Keratinocyte (primary cell): ENCODE measurements at regions not wholly inside any gene's neighbourhood (a gene's known extent, or its start where the extent isn't known, plus 50 kb on each side); places are given as distances from the start of the nearest gene placed in this dataset.

ENCODE experiments used
- DNase-seq: peaks from one replicate; pipeline ENCODE4 v3.0.0-alpha.2; 2011; ENCODE audit warnings: low read depth, missing footprints, low spot score
- FAIRE-seq: peaks from 2 replicates; lab custom pipeline; 2011; peaks lifted over from hg19 to GRCh38; lab: Jason Lieb, UNC
- H2AFZ ChIP-seq: 2 replicates; pipeline ENCODE4 v1.6.0; 2012; ENCODE audit warnings: low read length, control low read depth, inconsistent platforms; ENCODE audit not compliant: control insufficient read depth
- H3K27ac ChIP-seq: 2 replicates; pipeline ENCODE4 v1.5.1; 2011; ENCODE audit warnings: low read length; ENCODE audit not compliant: control insufficient read depth, insufficient read depth
- H3K27me3 ChIP-seq: 3 replicates; pipeline ENCODE4 v1.6.0; 2011; ENCODE audit warnings: low read length; ENCODE audit not compliant: control insufficient read depth, insufficient read depth; ENCODE audit errors: extremely low read depth
- H3K36me3 ChIP-seq, 2 experiments: 2 replicates in 1 of 2; 3 replicates in 1 of 2; pipeline ENCODE4 v1.5.1; 2011; ENCODE audit warnings: low read length in 2 of 2, mild to moderate bottlenecking in 1 of 2; ENCODE audit not compliant: control insufficient read depth in 2 of 2, insufficient read depth in 2 of 2; ENCODE audit errors: extremely low read depth in 1 of 2
- H3K4me1 ChIP-seq: 3 replicates; pipeline ENCODE4 v1.5.1; 2011; ENCODE audit warnings: low read length; ENCODE audit not compliant: control insufficient read depth, insufficient read depth; ENCODE audit errors: extremely low read depth
- H3K4me2 ChIP-seq: 3 replicates; pipeline ENCODE4 v1.6.0; 2011; ENCODE audit warnings: low read depth, low read length; ENCODE audit not compliant: control insufficient read depth, insufficient read depth; ENCODE audit errors: extremely low read depth
- H3K4me3 ChIP-seq, 3 experiments: fragments of 200-600 bp in 1 of 3; sonication (generic) in 1 of 3; 2 replicates in 2 of 3; 3 replicates in 1 of 3; pipeline ENCODE4 v1.5.1; 2011 to 2016; ENCODE audit warnings: low read length in 3 of 3, mild to moderate bottlenecking in 3 of 3, control low read depth in 2 of 3, inconsistent platforms in 1 of 3, low read depth in 1 of 3, mixed read lengths in 1 of 3, mixed run types in 1 of 3, moderate library complexity in 1 of 3; ENCODE audit not compliant: control insufficient read depth in 2 of 3, insufficient read depth in 2 of 3; ENCODE audit errors: extremely low read depth in 1 of 3
- H3K79me2 ChIP-seq: 2 replicates; pipeline ENCODE4 v1.6.0; 2012; ENCODE audit warnings: low read length; ENCODE audit not compliant: control insufficient read depth, insufficient read depth
- H3K9ac ChIP-seq: 3 replicates; pipeline ENCODE4 v1.6.0; 2011; ENCODE audit warnings: low read length; ENCODE audit not compliant: control insufficient read depth, insufficient read depth; ENCODE audit errors: extremely low read depth
- H3K9me1 ChIP-seq: 3 replicates; pipeline ENCODE4 v1.6.0; 2011; ENCODE audit warnings: low read length; ENCODE audit not compliant: control insufficient read depth, insufficient read depth; ENCODE audit errors: extremely low read depth
- H3K9me3 ChIP-seq: 2 replicates; pipeline ENCODE4 v1.5.1; 2012; ENCODE audit warnings: low read depth, low read length; ENCODE audit not compliant: control insufficient read depth
- H4K20me1 ChIP-seq: 3 replicates; pipeline ENCODE4 v1.6.0; 2011; ENCODE audit warnings: low read length; ENCODE audit not compliant: control insufficient read depth, insufficient read depth; ENCODE audit errors: extremely low read depth
- EZH2 ChIP-seq: IDR thresholded peaks from one replicate; pipeline ENCODE4 v1.6.1; 2012; ENCODE audit warnings: inconsistent platforms, mild to moderate bottlenecking, low read length, moderate library complexity
- dilution Hi-C: fragments of 300-500 bp; cut with MboI; formaldehyde crosslinking; loops from one replicate; pipeline ENCODE4 v1.7.0; 2020; ENCODE audit warnings: low sequenced_read_pairs; ENCODE audit not compliant: extremely low pct_ligation_motif_present
- TF ChIP-seq, protein P1 (sequence below), 3 experiments: IDR thresholded peaks in 1 of 3; conservative IDR thresholded peaks in 1 of 3; optimal IDR thresholded peaks in 1 of 3; 2 replicates in 2 of 3; 3 replicates in 1 of 3; pipeline versions ENCODE3 to v1.5.1; 2011; ENCODE audit warnings: low read length in 3 of 3, mild to moderate bottlenecking in 3 of 3, moderate library complexity in 2 of 3, control low read depth in 1 of 3, inconsistent platforms in 1 of 3; ENCODE audit not compliant: insufficient read depth in 2 of 3; ENCODE audit errors: extremely low read depth in 1 of 3

DNA sequence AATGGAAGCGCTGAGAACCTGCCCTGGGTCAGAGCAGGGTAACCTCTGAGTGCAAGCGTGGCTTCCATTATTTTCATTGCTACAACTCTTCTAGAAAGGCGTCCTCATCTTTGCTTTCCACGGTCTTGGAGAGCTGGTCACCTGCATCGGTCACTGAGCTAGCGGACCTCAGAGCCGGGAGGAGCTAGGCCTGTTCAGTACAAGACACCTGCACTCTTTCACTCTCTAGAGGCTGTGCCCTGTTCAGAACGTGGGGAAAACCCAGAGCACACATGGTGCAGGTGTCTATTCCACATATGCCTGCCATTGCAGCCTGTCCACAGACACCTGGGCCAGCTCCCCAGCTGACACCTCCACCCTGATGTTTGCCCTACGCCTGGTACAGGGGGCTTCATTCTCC is 147.8 kb upstream of the IRX2 start:
- no peaks in the 10 kb centered on the region for H3K4me1 ChIP-seq
- FAIRE-seq (no peak), DNase-seq (no peak)
- H3K27me3 ChIP-seq: no peaks in the 10 kb centered on the region
- H3K4me3 ChIP-seq: no peak overlapping the region
- H3K79me2 ChIP-seq: no peaks in the 10 kb centered on the region
- no peak overlapping the region for H2AFZ ChIP-seq
- no peaks in the 10 kb centered on the region for H3K9me1 ChIP-seq
- no peak overlapping the region for H3K9ac ChIP-seq
- no peak overlapping the region for H3K4me2 ChIP-seq
- H4K20me1 ChIP-seq: no peaks in the 10 kb centered on the region
- dilution Hi-C loops: no loop called here
- no peak for TF ChIP-seq EZH2
- TF ChIP-seq, protein P1, sequence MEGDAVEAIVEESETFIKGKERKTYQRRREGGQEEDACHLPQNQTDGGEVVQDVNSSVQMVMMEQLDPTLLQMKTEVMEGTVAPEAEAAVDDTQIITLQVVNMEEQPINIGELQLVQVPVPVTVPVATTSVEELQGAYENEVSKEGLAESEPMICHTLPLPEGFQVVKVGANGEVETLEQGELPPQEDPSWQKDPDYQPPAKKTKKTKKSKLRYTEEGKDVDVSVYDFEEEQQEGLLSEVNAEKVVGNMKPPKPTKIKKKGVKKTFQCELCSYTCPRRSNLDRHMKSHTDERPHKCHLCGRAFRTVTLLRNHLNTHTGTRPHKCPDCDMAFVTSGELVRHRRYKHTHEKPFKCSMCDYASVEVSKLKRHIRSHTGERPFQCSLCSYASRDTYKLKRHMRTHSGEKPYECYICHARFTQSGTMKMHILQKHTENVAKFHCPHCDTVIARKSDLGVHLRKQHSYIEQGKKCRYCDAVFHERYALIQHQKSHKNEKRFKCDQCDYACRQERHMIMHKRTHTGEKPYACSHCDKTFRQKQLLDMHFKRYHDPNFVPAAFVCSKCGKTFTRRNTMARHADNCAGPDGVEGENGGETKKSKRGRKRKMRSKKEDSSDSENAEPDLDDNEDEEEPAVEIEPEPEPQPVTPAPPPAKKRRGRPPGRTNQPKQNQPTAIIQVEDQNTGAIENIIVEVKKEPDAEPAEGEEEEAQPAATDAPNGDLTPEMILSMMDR (optimal IDR thresholded peaks at IDR 0.05 in 1 of 3, IDR thresholded peaks at IDR 0.05 in 1 of 3, conservative IDR thresholded peaks at IDR 0.05 in 1 of 3; ENCODE audit: extremely low read depth in 1 of 3, insufficient read depth in 2 of 3, low read length in 3 of 3): no peak
- no peaks in the 10 kb centered on the region for H3K36me3 ChIP-seq
- H3K9me3 ChIP-seq: peaks cover 19% of the 10 kb centered on the region
- no peak overlapping the region for H3K27ac ChIP-seq

DNA sequence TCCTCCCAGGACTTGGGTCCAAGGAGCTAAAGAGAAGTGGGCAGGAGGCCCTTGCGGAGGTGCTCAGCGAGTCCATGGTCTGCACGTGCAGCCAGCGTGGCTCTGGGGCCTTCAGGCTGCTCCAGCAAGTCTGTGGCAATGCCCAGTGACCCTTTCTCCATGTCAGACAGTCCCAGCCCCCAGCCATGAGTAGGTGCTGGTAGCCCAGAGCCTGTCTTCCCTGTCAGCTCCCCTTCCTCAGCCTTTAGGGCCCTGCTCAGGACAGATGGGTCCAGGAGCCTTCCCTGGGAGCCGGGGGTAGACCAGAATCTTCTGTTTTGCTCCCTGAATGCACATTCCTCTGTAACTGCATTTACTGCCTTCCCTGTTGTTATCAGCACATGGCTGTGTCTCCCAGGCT is 147.2 kb upstream of the IRX2 start:
- no peak overlapping the region for H3K9ac ChIP-seq
- no peaks in the 10 kb centered on the region for H3K9me1 ChIP-seq
- no peak for TF ChIP-seq EZH2
- no peak for DNase-seq
- dilution Hi-C loops: no loop called here
- no peak overlapping the region for H3K4me3 ChIP-seq
- no peak overlapping the region for H3K4me2 ChIP-seq
- FAIRE-seq: no peak
- H3K27me3 ChIP-seq: no peaks in the 10 kb centered on the region
- H4K20me1 ChIP-seq: no peaks in the 10 kb centered on the region
- H3K36me3 ChIP-seq: no peaks in the 10 kb centered on the region
- H2AFZ ChIP-seq: no peak overlapping the region
- no peak overlapping the region for H3K27ac ChIP-seq
- no peaks in the 10 kb centered on the region for H3K79me2 ChIP-seq
- H3K9me3 ChIP-seq: peaks cover 18% of the 10 kb centered on the region
- no peaks in the 10 kb centered on the region for H3K4me1 ChIP-seq

DNA sequence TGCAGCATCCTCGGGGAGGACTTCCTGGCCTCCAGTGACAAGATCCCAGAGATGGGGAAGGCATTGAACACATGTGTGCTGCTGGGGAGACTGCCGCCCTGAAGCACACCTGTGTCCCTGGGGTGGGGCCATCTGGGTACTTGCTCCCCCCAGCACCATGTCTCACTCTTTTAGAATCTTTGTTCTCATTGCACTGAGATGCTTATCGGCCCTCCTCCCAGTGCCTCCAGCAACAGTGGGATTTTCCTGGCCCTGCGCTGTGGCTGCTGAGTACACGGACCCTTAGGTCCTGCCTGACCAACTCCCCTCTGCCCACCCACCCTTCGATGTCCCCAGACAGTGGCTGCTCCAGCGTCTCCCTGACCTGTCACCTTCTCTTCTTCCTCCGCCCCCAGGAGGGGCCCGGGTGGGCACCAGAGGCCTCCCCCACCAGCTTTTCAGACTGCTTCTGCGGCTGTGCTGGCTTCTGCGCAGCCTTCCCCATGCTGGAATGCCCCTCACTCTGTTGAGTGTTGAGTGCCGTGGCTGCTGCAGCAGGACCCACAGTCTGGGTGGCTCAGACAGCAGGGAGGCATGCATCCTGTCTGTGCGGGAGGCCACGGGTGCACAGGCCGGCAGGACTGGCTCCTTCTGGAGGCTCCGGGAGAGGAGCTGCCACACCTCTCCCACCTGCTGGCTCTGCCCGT is 145.9 kb upstream of the IRX2 start:
- no peak overlapping the region for H3K4me2 ChIP-seq
- H3K4me3 ChIP-seq: no peak overlapping the region
- H2AFZ ChIP-seq: no peak overlapping the region
- H3K36me3 ChIP-seq: no peaks in the 10 kb centered on the region
- H3K9me1 ChIP-seq: no peaks in the 10 kb centered on the region
- dilution Hi-C loops: no loop called here
- no peak for FAIRE-seq
- no peaks in the 10 kb centered on the region for H3K4me1 ChIP-seq
- no peaks in the 10 kb centered on the region for H3K27me3 ChIP-seq
- H4K20me1 ChIP-seq: no peaks in the 10 kb centered on the region
- H3K79me2 ChIP-seq: no peaks in the 10 kb centered on the region
- no peak for DNase-seq
- no peak overlapping the region for H3K27ac ChIP-seq
- peaks cover 14% of the 10 kb centered on the region for H3K9me3 ChIP-seq
- no peak overlapping the region for H3K9ac ChIP-seq
- TF ChIP-seq EZH2: no peak
- TF ChIP-seq, protein P1 (optimal IDR thresholded peaks at IDR 0.05 in 1 of 3, IDR thresholded peaks at IDR 0.05 in 1 of 3, conservative IDR thresholded peaks at IDR 0.05 in 1 of 3; ENCODE audit: extremely low read depth in 1 of 3, insufficient read depth in 2 of 3, low read length in 3 of 3): no peak
